ENCODE measurements at regions not wholly inside any gene's neighbourhood (a gene's known extent, or its start where the extent isn't known, plus 50 kb on each side); places are given as distances from the start of the nearest gene placed in this dataset.

DNA sequence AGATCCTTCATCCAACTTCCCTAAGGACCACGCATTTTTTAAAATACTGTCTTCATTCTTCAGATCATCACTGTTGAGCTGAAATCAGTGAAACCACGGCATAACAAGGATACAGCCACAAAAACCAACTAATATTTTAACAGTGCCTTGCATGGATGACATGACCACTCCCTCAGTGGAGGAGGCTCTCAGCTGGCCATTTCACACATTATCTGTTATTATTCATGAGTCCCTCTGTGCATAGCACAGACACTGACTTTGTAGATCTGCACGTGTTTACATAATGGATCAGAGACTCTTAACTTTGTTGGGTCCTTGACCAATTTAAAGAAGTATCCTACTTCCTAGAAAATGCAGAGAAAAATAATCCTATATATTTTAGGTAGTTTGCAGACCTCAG is 104.8 kb upstream of the NUDT7 start:
- TF ChIP-seq, protein P1, sequence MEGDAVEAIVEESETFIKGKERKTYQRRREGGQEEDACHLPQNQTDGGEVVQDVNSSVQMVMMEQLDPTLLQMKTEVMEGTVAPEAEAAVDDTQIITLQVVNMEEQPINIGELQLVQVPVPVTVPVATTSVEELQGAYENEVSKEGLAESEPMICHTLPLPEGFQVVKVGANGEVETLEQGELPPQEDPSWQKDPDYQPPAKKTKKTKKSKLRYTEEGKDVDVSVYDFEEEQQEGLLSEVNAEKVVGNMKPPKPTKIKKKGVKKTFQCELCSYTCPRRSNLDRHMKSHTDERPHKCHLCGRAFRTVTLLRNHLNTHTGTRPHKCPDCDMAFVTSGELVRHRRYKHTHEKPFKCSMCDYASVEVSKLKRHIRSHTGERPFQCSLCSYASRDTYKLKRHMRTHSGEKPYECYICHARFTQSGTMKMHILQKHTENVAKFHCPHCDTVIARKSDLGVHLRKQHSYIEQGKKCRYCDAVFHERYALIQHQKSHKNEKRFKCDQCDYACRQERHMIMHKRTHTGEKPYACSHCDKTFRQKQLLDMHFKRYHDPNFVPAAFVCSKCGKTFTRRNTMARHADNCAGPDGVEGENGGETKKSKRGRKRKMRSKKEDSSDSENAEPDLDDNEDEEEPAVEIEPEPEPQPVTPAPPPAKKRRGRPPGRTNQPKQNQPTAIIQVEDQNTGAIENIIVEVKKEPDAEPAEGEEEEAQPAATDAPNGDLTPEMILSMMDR (IDR thresholded peaks at IDR 0.05) = no peak
- no peak for TF ChIP-seq POLR2A (IDR thresholded peaks at IDR 0.05)
